Esophagus squamous epithelium (tissue), 5 donors: ENCODE measurements at regions not wholly inside any gene's neighbourhood (a gene's known extent, or its start where the extent isn't known, plus 50 kb on each side); places are given as distances from the start of the nearest gene placed in this dataset.

ENCODE experiments used
- DNase-seq: peaks from one replicate; lab custom pipeline; 2025; lab: John Stamatoyannopoulos, UW
- H3K27ac ChIP-seq, 4 donors: fragments of 200-600 bp; sonication (generic); one replicate each; pipeline ENCODE4 v1.5.1; 2016 to 2019; ENCODE audit warnings: mild to moderate bottlenecking in 1 of 4
- H3K27me3 ChIP-seq, 4 donors: fragments of 200-600 bp; sonication (generic); 1 replicate in 3 of 4; 2 replicates in 1 of 4; pipeline versions ENCODE4 v1.5.1 to v1.6.0; 2017 to 2021; ENCODE audit warnings: antibody characterized with exemption in 1 of 4
- H3K36me3 ChIP-seq, 3 donors: fragments of 200-600 bp; sonication (generic); one replicate each; pipeline ENCODE4 v1.5.1; 2016 to 2019
- H3K4me1 ChIP-seq, 3 donors: fragments of 200-600 bp; sonication (generic); one replicate each; pipeline ENCODE4 v1.5.1; 2017 to 2019
- H3K4me3 ChIP-seq, 4 donors: fragments of 200-600 bp; sonication (generic); 1 replicate in 3 of 4; 2 replicates in 1 of 4; pipeline ENCODE4 v1.5.1; 2016 to 2019; ENCODE audit warnings: mild to moderate bottlenecking in 2 of 4, moderate library complexity in 1 of 4
- H3K9me3 ChIP-seq, 3 donors: fragments of 200-600 bp; sonication (generic); one replicate each; pipeline ENCODE4 v1.5.1; 2016 to 2019
- POLR2A ChIP-seq, 4 donors: fragments of 450-650 bp; IDR thresholded peaks; one replicate each; pipeline ENCODE4 v1.6.1; 2017; ENCODE audit warnings: antibody characterized with exemption in 4 of 4, mild to moderate bottlenecking in 4 of 4, moderate library complexity in 3 of 4
- WGBS, 2 donors: methylation state at CpG; one replicate each; pipeline ENCODE4 v1.1.5; 2018; 5-methylcytosine and 5-hydroxymethylcytosine counted together
- intact Hi-C: fragments of 100-400 bp; cut with DNase I; formaldehyde crosslinking; loops from one replicate; pipeline ENCODE4 v1.15.0; 2022
- TF ChIP-seq, protein P1 (sequence below), 6 experiments: fragments of 450-650 bp in 4 of 6; fragments of 200-600 bp in 2 of 6; sonication (generic) in 2 of 6; IDR thresholded peaks; one replicate each; pipeline ENCODE4 v1.5.1; 2016 to 2019; ENCODE audit warnings: antibody characterized with exemption in 6 of 6, mild to moderate bottlenecking in 4 of 6, moderate library complexity in 4 of 6
- donor health status: DM: yes; HTN: yes; CAD: no.

DNA sequence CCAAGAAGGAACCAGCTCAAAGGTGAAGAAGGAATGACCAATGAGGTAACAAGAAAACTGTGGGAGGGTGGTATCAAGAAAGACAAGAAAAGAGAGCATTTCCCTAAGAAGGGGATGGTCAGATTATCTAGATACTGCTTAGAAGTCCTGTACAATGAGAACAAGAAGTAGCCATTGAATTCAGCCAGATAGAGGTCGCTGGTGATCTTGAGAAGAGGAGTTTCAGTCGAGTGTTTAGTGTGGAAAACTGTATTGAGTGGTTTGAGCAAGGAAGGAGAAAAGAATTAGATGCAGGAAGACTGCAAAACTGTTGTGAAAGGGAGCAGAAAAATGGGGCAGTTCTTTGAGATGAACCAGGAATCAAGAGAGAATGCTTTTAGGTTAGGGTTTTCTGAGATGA is 74.6 kb upstream of the FAT3 start:
- Histone ChIP-seq H3K36me3 (no peaks in the 10 kb centered on the region), H3K4me1 (no peaks in the 10 kb centered on the region), H3K4me3 (no peak overlapping the region), H3K27ac (no peak overlapping the region), H3K9me3 (no peaks in the 10 kb centered on the region), H3K27me3 (no peaks in the 10 kb centered on the region)
- intact Hi-C loops: no loop called here
- WGBS, 2 donors: 35% methylated on average over 2 of the region's 2 CpGs
- no peak for DNase-seq
- TF ChIP-seq, protein P1, sequence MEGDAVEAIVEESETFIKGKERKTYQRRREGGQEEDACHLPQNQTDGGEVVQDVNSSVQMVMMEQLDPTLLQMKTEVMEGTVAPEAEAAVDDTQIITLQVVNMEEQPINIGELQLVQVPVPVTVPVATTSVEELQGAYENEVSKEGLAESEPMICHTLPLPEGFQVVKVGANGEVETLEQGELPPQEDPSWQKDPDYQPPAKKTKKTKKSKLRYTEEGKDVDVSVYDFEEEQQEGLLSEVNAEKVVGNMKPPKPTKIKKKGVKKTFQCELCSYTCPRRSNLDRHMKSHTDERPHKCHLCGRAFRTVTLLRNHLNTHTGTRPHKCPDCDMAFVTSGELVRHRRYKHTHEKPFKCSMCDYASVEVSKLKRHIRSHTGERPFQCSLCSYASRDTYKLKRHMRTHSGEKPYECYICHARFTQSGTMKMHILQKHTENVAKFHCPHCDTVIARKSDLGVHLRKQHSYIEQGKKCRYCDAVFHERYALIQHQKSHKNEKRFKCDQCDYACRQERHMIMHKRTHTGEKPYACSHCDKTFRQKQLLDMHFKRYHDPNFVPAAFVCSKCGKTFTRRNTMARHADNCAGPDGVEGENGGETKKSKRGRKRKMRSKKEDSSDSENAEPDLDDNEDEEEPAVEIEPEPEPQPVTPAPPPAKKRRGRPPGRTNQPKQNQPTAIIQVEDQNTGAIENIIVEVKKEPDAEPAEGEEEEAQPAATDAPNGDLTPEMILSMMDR (IDR thresholded peaks at IDR 0.05): no peak

DNA sequence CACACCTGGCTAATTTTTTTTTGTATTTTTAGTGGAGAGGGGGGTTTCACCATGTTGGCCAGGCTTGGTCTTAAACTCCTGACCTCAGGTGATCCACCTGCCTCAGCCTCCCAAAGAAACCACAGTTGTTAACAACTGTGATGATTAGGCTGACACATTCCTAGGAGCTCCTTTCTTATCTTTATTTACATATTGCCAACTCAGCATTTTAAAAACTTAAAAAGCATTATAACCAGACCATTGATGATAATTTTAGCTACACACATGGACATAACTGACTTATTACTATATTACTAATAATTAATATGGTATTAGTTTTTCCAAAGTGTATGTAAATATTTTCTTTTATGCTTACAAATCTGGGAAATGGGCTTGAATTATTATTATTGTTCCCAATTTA is 82.9 kb upstream of the FAT3 start:
- DNase-seq: no peak
- H3K4me1 ChIP-seq: no peaks in the 10 kb centered on the region
- H3K27ac ChIP-seq: no peak overlapping the region
- H3K36me3 ChIP-seq: no peaks in the 10 kb centered on the region
- no peaks in the 10 kb centered on the region for H3K27me3 ChIP-seq
- TF ChIP-seq, protein P1 (IDR thresholded peaks at IDR 0.05): no peak
- TF ChIP-seq POLR2A (IDR thresholded peaks at IDR 0.05): no peak
- no peaks in the 10 kb centered on the region for H3K9me3 ChIP-seq
- intact Hi-C loops: no loop called here
- H3K4me3 ChIP-seq: no peak overlapping the region

DNA sequence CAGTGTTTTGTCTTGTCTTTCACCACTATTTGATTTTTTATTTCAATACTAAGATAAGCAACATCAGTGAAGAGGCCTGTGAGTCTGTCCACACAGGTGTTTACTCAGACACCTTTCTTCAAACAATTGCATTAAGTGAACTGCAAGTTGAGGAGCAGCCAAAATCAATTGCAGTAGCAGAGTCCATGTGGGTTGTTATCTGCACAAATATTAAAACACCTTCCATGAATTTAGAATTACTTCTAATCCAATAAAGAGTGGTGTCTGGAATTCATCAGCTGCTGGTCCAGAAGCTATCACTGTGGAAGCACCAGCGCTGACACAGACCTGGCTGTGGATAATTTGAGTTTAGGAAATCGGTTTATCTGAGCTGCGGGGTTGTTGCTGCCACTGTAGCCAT is 83.5 kb upstream of the FAT3 start:
- Histone ChIP-seq H3K27me3 (no peaks in the 10 kb centered on the region), H3K36me3 (no peaks in the 10 kb centered on the region)
- 68 to 71% methylated on average over 3 of the region's 3 CpGs for WGBS, 2 donors

DNA sequence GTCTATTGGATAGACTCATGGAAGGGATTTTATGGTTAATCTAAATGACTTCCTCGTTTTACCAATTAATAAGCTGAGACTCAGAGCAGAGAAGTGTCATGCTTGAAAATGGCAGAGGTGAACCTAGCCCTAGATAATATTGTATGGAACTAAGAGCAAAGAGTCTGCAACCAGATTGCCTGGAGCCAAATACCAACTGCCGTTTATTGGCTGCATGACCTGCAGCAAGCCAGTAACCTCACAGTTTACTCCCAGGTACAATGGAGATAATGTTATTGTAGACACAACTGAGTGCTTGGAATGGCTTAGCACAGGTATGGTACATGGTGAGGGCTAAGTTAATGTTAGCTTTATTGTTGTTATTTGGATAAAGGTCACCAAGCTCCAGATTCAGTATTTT is 84.6 kb upstream of the FAT3 start:
- Histone ChIP-seq H3K4me3 (no peak overlapping the region), H3K36me3 (no peaks in the 10 kb centered on the region), H3K27me3 (no peaks in the 10 kb centered on the region), H3K4me1 (no peaks in the 10 kb centered on the region), H3K9me3 (no peaks in the 10 kb centered on the region), H3K27ac (no peak overlapping the region)
- DNase-seq: no peak
- TF ChIP-seq, protein P1 (IDR thresholded peaks at IDR 0.05): no peak
- intact Hi-C loops: no loop called here
- WGBS, 2 donors: 30 to 49% methylated on average over 2 of the region's 2 CpGs

More for the DNA sequence above, 83.5 kb upstream of the FAT3 start:
- TF ChIP-seq, protein P1 (IDR thresholded peaks at IDR 0.05): no peak
- no peak for TF ChIP-seq POLR2A (IDR thresholded peaks at IDR 0.05)
- intact Hi-C loops: no loop called here
- H3K9me3 ChIP-seq: no peaks in the 10 kb centered on the region
- H3K4me3 ChIP-seq: no peak overlapping the region
- no peak overlapping the region for H3K27ac ChIP-seq
- DNase-seq: no peak
- no peaks in the 10 kb centered on the region for H3K4me1 ChIP-seq

DNA sequence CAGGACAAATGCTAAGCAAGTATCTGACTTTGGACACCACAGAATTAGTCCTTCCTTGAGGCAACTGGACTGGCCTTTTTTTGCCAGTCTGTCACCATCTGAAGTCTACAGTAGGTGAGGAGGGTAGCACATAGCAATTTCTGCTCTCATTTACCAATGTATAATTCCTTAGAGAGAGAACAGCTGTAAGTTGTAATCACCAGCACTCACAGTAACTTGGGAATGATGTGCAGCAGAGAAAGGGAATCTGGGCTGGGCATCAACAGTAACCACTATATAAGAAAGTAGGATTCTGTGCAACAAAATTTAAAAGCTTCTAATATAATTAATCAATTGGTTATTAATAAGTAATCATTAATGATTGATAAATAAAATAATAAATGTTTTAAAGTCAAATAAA is 86.3 kb upstream of the FAT3 start:
- no peaks in the 10 kb centered on the region for H3K27me3 ChIP-seq
- DNase-seq: no peak
- H3K4me3 ChIP-seq: no peak overlapping the region
- no peak for TF ChIP-seq POLR2A (IDR thresholded peaks at IDR 0.05)
- TF ChIP-seq, protein P1 (IDR thresholded peaks at IDR 0.05): no peak
- no peaks in the 10 kb centered on the region for H3K9me3 ChIP-seq
- H3K27ac ChIP-seq: no peak overlapping the region
- no peaks in the 10 kb centered on the region for H3K36me3 ChIP-seq
- H3K4me1 ChIP-seq: no peaks in the 10 kb centered on the region
- intact Hi-C loops: no loop called here
